Activated CD4-positive, alpha-beta memory T cell treated with anti-CD3 and anti-CD28 coated beads, Interleukin-2, amount 10 ng/mL, durations not matched to agents 7 days and 5 days (primary cell): ENCODE measurements at regions not wholly inside any gene's neighbourhood (a gene's known extent, or its start where the extent isn't known, plus 50 kb on each side); places are given as distances from the start of the nearest gene placed in this dataset.

ENCODE experiments used
- CTCF ChIA-PET: fragments of 350-600 bp; sonication (Branson Sonifier 250); formaldehyde crosslinking; loops from one replicate; lab custom pipeline; 2021; ENCODE audit warnings: antibody characterized with exemption, inconsistent platforms; lab: Charles Lee
- POLR2A ChIA-PET: fragments of 350-600 bp; sonication (Branson Sonifier 250); formaldehyde crosslinking; loops from one replicate; lab custom pipeline; 2021; ENCODE audit warnings: antibody characterized with exemption; lab: Charles Lee
- DNase-seq: peaks from one replicate; pipeline ENCODE4 v3.0.0-alpha.2; 2020
- H3K27ac Mint-ChIP-seq: one replicate; pipeline ENCODE4 v1.8.0; 2021; ENCODE audit warnings: mild to moderate bottlenecking, mixed read lengths
- H3K27me3 Mint-ChIP-seq: one replicate; pipeline ENCODE4 v1.8.0; 2021; ENCODE audit warnings: mixed read lengths
- H3K36me3 Mint-ChIP-seq: one replicate; pipeline ENCODE4 v1.8.0; 2021; ENCODE audit warnings: low read depth, mixed read lengths
- H3K4me1 Mint-ChIP-seq: one replicate; pipeline ENCODE4 v1.8.0; 2021; ENCODE audit warnings: mixed read lengths
- H3K4me3 Mint-ChIP-seq: one replicate; pipeline ENCODE4 v1.8.0; 2021; ENCODE audit warnings: mild to moderate bottlenecking, mixed read lengths
- H3K9me3 Mint-ChIP-seq: one replicate; pipeline ENCODE4 v1.8.0; 2021; ENCODE audit warnings: mixed read lengths

DNA sequence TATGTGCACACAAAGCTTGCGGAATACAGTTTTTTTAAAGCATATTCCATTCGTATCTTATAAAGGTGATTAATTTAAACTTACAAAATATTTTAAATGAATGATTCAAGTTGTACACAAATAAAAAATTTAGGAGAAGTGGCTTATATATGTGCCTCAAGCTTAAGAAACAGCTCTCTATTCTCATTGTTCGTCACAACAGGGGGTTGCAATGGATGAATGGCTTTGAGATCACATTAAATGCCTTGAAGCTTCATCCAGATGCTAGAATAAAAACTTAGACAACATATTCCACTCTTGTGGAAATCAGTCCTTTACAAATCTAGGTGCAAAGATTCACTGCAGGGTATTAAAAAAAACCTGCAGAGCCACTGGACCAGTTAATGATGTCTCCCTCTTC lies 303.9 kb upstream of the LRFN5 start:
- no peak for DNase-seq
- Mint-ChIP-seq H3K4me3 (no peak overlapping the region), H3K27ac (no peak overlapping the region), H3K4me1 (no peaks in the 10 kb centered on the region), H3K36me3 (no peaks in the 10 kb centered on the region), H3K27me3 (no peaks in the 10 kb centered on the region), H3K9me3 (no peaks in the 10 kb centered on the region)
- ChIA-PET CTCF (no interaction called here), POLR2A (no interaction called here)

DNA sequence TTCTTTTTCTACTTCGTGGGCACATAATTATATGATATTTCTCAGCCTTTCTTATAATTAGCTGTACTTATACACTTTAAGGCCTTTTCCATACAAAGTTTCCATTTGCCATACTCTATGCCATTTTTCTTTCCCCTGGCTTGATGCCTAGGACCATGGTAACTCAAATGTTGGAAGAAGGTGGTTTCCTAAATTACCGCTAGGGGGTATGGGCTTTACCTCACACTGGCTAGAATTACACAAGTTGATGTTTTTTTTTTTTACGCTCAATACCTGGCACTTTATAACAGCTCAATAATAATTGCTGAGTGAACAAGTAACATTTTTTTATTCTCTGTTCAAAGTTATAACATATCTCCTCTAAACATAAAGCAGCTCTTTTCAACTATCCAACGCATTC lies 306.8 kb upstream of the LRFN5 start:
- Mint-ChIP-seq H3K4me1 (no peaks in the 10 kb centered on the region), H3K36me3 (no peaks in the 10 kb centered on the region), H3K4me3 (no peak overlapping the region), H3K27me3 (no peaks in the 10 kb centered on the region), H3K9me3 (peaks cover 3% of the 10 kb centered on the region), H3K27ac (no peak overlapping the region)
- DNase-seq = no peak
- ChIA-PET CTCF (no interaction called here), POLR2A (no interaction called here)

DNA sequence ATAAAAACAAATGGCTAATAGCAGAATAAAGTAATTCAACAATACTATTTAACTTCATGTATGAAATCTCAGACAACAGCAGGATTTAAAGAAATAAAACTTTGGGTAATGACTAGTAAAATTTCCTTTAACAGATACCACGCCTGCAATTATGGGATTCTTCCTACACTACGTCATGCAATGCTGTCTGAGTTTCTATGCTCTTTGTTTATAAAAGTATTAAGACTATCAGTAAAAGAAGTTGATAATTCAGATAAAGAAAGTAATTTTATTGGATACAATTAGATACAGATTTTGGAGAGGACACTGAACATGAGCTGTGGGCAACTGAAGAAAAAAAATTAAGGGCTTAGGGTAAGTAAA lies 308.4 kb upstream of the LRFN5 start:
- Mint-ChIP-seq H3K36me3 (no peaks in the 10 kb centered on the region), H3K4me1 (no peaks in the 10 kb centered on the region), H3K27me3 (no peaks in the 10 kb centered on the region), H3K27ac (no peak overlapping the region), H3K9me3 (peaks cover 3% of the 10 kb centered on the region), H3K4me3 (no peak overlapping the region)
- no peak for DNase-seq
- CTCF ChIA-PET = no interaction called here
- POLR2A ChIA-PET = no interaction called here

DNA sequence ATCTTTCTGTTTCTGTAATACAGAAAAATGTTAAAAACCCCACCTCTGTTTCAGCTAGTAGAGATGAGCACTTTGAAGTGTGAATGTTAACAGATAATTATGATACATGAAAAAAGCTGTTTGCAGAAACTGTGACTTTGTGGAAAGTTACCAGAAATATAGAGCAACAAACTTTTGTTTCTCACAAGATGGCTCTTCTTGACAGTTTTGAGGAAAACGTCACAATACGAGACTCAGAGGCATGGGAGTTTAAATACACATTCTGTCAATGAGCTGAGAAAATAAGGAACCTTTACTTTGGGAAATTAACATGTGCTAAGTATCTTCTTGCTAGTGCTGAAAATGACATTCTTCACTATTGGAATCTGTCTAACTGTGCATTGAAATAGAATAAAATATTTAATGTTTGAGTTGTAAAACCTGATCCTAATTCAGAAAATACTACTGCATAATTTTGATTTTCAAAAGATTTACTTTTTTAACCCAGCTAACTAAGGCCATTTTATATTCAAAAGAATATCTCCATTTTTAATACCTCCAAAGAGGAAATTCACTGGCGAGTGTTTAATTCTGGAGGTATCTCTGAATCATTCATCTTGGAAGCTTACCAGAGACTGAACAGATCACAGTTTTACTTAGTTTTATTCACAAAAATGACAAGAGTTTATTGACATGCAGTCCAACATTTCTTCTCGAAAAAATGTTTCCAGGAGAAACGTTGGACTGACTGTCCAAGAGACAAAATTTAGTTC lies 308.9 kb upstream of the LRFN5 start:
- H3K36me3 Mint-ChIP-seq = no peaks in the 10 kb centered on the region
- POLR2A ChIA-PET = no interaction called here
- no peak overlapping the region for H3K4me3 Mint-ChIP-seq
- CTCF ChIA-PET = no interaction called here
- no peaks in the 10 kb centered on the region for H3K4me1 Mint-ChIP-seq
- DNase-seq = no peak
- no peaks in the 10 kb centered on the region for H3K27me3 Mint-ChIP-seq
- no peak overlapping the region for H3K27ac Mint-ChIP-seq
- peaks cover 3% of the 10 kb centered on the region for H3K9me3 Mint-ChIP-seq

DNA sequence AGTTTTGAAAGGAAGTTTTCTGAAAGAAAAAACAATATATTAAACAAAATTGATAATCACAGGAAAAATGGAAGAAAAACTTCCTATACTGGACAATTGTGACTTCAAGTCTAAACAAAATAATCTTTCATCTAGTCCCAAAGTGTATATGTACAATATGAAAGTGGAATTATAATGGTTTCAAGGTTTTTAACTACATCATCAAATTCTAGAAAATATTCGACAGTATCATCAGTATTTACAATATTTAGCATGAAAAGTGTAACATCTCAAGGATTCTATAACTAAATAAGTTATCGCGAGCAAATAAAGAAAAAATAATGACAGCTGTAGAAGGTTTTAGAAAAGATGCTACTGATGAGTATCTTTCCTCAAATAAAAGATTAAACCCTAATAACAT lies 310.9 kb upstream of the LRFN5 start:
- no peak for DNase-seq
- no peak overlapping the region for H3K4me3 Mint-ChIP-seq
- H3K27ac Mint-ChIP-seq = no peak overlapping the region
- H3K27me3 Mint-ChIP-seq = no peaks in the 10 kb centered on the region
- ChIA-PET CTCF (no interaction called here), POLR2A (no interaction called here)
- H3K4me1 Mint-ChIP-seq = no peaks in the 10 kb centered on the region
- no peaks in the 10 kb centered on the region for H3K36me3 Mint-ChIP-seq
- peaks cover 3% of the 10 kb centered on the region for H3K9me3 Mint-ChIP-seq

DNA sequence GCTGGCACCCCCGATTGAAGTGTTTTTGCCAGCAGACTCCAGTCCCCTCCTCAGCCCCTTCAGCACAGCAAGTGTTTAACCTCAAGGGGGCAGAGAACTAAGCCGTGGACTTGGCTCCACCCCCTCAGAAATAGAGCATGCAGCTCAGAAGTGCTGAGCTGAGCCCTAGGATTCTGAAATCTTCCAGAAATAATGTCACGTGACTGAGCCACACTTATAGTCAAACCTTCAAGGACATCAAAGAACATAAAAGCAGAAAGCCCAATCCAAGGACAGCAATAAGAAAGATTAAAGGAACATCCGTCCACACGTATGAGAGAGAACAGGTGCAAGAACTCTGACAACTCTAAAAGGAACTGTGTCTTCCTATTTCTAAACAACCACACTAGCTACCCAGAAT lies 317.7 kb upstream of the LRFN5 start:
- Mint-ChIP-seq H3K27me3 (no peaks in the 10 kb centered on the region), H3K36me3 (no peaks in the 10 kb centered on the region), H3K27ac (no peak overlapping the region), H3K9me3 (peaks cover 9% of the 10 kb centered on the region), H3K4me1 (no peaks in the 10 kb centered on the region), H3K4me3 (no peak overlapping the region)
- DNase-seq = no peak
- ChIA-PET CTCF (no interaction called here), POLR2A (no interaction called here)

DNA sequence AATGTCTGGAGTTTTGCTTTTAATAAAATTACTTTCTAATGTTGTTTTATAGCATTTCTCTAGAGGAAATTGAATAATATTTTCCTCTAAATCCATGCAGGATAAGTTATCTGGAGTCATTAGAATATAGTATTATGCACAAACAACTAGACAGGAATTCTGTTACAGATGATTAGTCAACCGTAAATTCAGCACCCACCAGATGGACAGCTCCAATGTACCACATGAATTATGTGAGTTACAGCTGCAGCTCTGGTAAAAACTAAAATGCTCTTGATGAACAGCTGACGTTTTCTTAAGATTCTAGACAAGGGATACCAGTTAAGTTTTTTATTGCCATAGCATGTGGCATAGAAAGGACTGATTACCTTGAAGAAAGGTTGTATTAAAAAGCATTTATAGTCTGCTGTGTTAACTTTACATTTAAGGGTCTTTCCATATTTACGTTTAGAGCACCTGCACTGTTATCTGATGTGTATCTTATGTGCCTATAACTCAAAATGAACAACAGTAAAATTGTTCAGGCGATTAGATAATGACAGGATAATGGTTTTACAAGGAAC lies 321.4 kb upstream of the LRFN5 start:
- DNase-seq = no peak
- CTCF ChIA-PET = no interaction called here
- H3K4me3 Mint-ChIP-seq = no peak overlapping the region
- H3K27ac Mint-ChIP-seq = no peak overlapping the region
- no peaks in the 10 kb centered on the region for H3K27me3 Mint-ChIP-seq
- H3K36me3 Mint-ChIP-seq = no peaks in the 10 kb centered on the region
- peaks cover 9% of the 10 kb centered on the region for H3K9me3 Mint-ChIP-seq
- no peaks in the 10 kb centered on the region for H3K4me1 Mint-ChIP-seq
- POLR2A ChIA-PET = no interaction called here

DNA sequence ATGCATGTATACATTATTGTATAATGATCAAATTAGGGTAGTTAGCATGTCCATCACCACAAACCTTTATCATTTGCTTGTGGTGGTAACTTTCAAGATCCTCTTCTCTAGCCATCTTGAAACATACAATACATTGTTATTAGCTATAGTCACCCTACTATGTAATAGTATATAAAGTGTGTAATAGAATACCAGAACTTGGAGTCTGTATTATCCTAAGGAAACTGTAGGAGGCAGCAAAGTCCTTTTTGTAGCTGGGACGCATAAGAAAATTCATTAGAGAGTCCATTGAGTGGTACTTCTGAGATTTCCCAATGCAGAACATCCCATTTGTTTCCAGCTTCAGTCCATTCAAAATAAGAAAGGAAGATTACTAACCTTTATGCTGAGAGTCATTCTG lies 325.9 kb upstream of the LRFN5 start:
- Mint-ChIP-seq H3K27me3 (no peaks in the 10 kb centered on the region), H3K4me3 (no peak overlapping the region), H3K27ac (no peak overlapping the region), H3K36me3 (no peaks in the 10 kb centered on the region), H3K9me3 (peaks cover 8% of the 10 kb centered on the region), H3K4me1 (no peaks in the 10 kb centered on the region)
- CTCF ChIA-PET = no interaction called here
- no peak for DNase-seq
- POLR2A ChIA-PET = no interaction called here

DNA sequence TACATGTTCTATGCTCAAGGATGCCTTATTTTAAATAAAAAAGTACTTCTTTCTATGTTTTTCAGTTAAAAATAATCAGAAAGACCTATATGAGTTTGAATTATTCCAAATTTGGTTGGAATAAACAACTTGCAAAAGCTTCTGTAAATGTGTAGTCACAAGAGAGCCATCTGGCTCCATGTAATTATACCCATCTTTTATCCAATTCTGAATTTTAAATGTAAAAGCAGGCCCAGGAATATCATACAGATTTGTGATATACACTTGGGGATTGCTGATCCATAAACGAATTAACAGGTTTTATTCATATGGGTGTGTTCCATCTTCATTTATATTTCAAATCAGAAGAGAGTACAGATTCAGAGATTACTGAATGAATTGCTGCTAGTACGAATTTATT lies 329.2 kb upstream of the LRFN5 start:
- H3K27ac Mint-ChIP-seq = no peak overlapping the region
- ChIA-PET CTCF (no interaction called here), POLR2A (no interaction called here)
- H3K4me1 Mint-ChIP-seq = no peaks in the 10 kb centered on the region
- H3K9me3 Mint-ChIP-seq = peaks cover 8% of the 10 kb centered on the region
- no peaks in the 10 kb centered on the region for H3K36me3 Mint-ChIP-seq
- no peaks in the 10 kb centered on the region for H3K27me3 Mint-ChIP-seq
- no peak for DNase-seq
- no peak overlapping the region for H3K4me3 Mint-ChIP-seq

DNA sequence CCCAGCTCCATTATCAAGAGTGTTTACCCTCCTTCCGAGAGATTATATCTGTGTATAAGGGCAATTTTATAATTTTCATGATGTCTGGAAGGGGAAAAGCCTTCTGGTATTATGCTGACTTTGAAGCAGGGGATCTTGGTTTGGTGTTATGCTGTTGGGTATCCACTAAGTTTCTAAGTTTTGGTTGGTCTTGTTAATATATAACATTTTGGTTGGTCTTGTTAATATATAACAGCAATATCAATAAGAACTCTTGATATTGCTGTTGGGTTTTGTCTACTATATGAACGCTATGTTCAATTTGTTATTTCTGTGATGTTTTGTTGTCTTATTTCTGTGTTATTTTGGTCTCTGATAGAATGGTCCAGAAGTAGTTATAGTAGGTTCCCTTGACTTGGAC lies 349.2 kb upstream of the LRFN5 start:
- Mint-ChIP-seq H3K4me3 (no peak overlapping the region), H3K9me3 (no peaks in the 10 kb centered on the region), H3K27me3 (no peaks in the 10 kb centered on the region), H3K27ac (no peak overlapping the region), H3K36me3 (no peaks in the 10 kb centered on the region), H3K4me1 (no peaks in the 10 kb centered on the region)
- no peak for DNase-seq
- ChIA-PET CTCF (no interaction called here), POLR2A (no interaction called here)

DNA sequence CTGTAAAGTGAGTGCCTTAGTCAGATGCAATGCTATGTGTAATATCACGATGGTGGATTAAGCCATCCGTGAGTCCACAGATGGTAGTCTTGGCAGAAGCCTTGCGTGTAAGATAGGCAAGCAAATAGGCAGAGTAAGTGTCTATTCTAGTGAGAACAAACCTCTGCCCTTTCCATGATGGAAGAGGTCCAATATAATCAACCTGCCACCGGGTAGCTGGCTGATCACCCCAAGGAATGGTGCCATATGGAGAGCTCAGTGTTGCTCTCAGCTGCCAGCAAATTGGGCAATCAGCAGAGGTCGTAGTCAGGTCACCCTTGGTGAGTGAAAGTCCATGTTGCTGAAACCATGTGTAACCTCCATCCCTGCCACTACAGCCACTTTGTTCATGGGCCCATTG lies 371.2 kb upstream of the LRFN5 start:
- CTCF ChIA-PET = no interaction called here
- no peak overlapping the region for H3K27ac Mint-ChIP-seq
- POLR2A ChIA-PET = no interaction called here

DNA sequence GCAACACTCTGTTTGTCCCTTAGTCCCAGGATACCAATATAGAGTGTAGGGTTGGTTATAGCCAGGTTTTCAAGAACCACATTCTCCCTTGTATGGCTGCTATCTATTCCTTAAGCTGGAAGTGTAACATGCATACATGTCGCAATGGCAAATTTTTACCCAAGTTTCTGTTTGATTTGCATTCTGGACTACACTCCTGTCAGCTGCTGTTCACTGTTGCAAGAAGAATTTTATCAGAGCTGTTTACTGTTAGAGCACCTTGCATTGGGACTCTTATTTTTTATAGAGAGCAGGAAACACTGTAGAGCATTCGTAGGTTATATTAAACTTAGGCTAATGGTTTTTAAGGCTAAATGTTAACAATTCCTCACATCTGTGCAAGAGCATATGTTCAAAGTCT lies 376.0 kb upstream of the LRFN5 start:
- Mint-ChIP-seq H3K4me1 (no peaks in the 10 kb centered on the region), H3K27ac (no peak overlapping the region), H3K4me3 (no peak overlapping the region), H3K36me3 (no peaks in the 10 kb centered on the region), H3K27me3 (no peaks in the 10 kb centered on the region), H3K9me3 (peaks cover 12% of the 10 kb centered on the region)
- ChIA-PET CTCF (no interaction called here), POLR2A (no interaction called here)
- no peak for DNase-seq

More for the DNA sequence above, 371.2 kb upstream of the LRFN5 start:
- Mint-ChIP-seq H3K27me3 (no peaks in the 10 kb centered on the region), H3K36me3 (no peaks in the 10 kb centered on the region), H3K4me1 (no peaks in the 10 kb centered on the region), H3K4me3 (no peak overlapping the region), H3K9me3 (peaks cover 14% of the 10 kb centered on the region)
- DNase-seq = no peak

DNA sequence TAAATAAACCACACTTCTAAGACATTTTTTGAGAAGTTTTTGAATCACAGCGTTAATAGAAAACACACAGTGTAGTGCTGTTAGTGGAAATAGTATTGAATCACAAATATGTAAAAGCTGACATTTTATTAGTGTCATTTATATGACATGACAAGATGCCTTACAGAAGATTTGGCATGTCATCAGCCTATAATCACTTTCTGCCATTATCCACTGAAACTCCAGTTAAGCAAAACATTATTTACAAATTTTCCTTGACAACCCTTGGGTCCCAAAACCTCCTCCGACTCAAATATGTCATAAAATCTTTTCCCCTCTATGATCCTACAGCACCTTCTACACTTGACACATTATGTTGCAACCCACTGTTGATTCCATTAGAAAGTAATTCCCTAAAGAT lies 376.9 kb upstream of the LRFN5 start:
- no peaks in the 10 kb centered on the region for H3K27me3 Mint-ChIP-seq
- no peak overlapping the region for H3K27ac Mint-ChIP-seq
- H3K4me3 Mint-ChIP-seq = no peak overlapping the region
- H3K9me3 Mint-ChIP-seq = peaks cover 9% of the 10 kb centered on the region
- ChIA-PET POLR2A (no interaction called here), CTCF (no interaction called here)
- H3K4me1 Mint-ChIP-seq = no peaks in the 10 kb centered on the region
- DNase-seq = no peak
- H3K36me3 Mint-ChIP-seq = no peaks in the 10 kb centered on the region

DNA sequence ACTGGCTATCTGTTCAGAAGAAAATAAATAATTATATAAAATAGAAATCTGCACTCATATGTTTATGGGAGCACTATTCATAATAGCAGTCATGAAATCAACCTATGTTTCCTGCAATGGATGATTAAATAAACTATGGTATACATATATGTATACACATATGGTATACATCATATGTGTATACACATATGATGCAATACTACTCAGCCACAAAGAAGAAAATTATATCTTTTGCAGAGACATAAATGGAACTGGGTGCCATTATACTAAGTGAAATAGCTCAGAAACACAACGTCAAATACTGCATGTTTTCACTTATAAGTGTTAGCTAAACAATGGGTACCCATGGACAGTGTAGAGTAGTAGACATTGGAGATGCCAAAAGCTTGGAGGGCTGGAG lies 381.2 kb upstream of the LRFN5 start:
- no peak overlapping the region for H3K4me3 Mint-ChIP-seq
- DNase-seq = no peak
- ChIA-PET CTCF (no interaction called here), POLR2A (no interaction called here)
- no peaks in the 10 kb centered on the region for H3K9me3 Mint-ChIP-seq
- H3K36me3 Mint-ChIP-seq = no peaks in the 10 kb centered on the region
- H3K27ac Mint-ChIP-seq = no peak overlapping the region
- H3K4me1 Mint-ChIP-seq = no peaks in the 10 kb centered on the region
- no peaks in the 10 kb centered on the region for H3K27me3 Mint-ChIP-seq
